GM12892 (cell line): ENCODE measurements at regions not wholly inside any gene's neighbourhood (a gene's known extent, or its start where the extent isn't known, plus 50 kb on each side); places are given as distances from the start of the nearest gene placed in this dataset.

Experiments used
- POLR2A ChIP-seq: IDR thresholded peaks from 2 replicates; pipeline ENCODE4 v1.6.1; 2011; ENCODE audit warnings: low read depth, low read length, control low read depth
- POLR2AphosphoS5 ChIP-seq: IDR thresholded peaks from 2 replicates; pipeline ENCODE4 v1.6.1; 2011; ENCODE audit warnings: low read depth, low read length, control low read depth
- TAF1 ChIP-seq: IDR thresholded peaks from 2 replicates; pipeline ENCODE4 v1.6.1; 2011; ENCODE audit warnings: low read depth, mild to moderate bottlenecking, control low read depth, low read length, borderline replicate concordance

DNA sequence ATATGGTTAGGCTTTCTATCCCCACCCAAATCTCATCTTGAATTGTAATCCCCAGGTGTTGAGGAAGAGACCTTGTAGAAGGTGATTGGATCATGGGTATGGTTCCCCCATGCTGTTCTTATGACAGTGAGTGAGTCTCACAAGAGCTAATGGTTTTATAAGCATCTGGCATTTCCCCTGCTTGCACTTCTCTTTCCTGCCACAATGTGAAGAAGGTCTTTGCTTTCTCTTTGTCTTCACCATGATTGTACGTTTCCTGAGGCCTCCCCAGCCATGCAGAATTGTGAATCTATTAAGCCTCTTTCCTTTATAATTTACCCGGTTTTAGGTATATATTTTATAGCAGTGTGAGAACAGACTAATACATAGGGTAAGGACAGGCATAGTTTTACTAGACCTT lies 334.5 kb downstream of the TLR4 start:
- TF ChIP-seq POLR2AphosphoS5: no peak
- no peak for TF ChIP-seq POLR2A
- TF ChIP-seq TAF1: no peak
